ENCODE measurements at regions not wholly inside any gene's neighbourhood (a gene's known extent, or its start where the extent isn't known, plus 50 kb on each side); places are given as distances from the start of the nearest gene placed in this dataset.

DNA sequence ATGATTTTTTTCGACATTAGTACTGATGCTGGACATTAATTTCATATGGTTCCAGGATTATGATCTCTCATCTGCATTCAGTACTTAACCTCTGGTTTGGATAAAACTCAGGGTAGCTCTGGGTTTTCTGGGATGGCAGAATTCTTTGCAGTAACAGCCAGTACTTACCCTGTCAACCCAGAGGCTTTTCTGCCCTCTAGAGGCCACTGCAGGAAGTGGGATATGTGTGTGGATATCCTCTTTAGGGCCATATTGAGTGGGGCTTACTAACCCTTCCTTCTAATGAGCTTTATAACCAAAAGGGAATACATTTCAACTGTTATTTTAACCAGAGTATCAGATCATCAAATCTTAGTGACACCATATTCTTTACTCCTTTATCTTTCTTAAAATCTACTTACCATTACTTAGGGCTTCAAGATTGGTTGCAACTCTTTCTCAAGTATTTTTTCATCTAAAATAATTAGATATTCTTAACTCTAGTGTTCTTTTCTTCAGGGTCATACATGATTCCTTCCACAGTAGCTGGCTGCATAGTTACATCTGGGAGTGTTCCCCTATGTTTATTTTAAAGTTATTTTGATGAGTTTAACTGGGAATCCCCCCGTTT, 488.0 kb upstream of the STXBP6 start:
- H3K9ac ChIP-seq (ENCODE audit: low read length): no peak overlapping the region
- H3K36me3 ChIP-seq (ENCODE audit: low read length): no peaks in the 10 kb centered on the region
- H3K4me2 ChIP-seq (ENCODE audit: low read depth, low read length, poor library complexity, severe bottlenecking): no peak overlapping the region
- H2AFZ ChIP-seq (ENCODE audit: low read depth, low read length, severe bottlenecking): no peak overlapping the region
- no peak for TF ChIP-seq EZH2phosphoT487 (conservative IDR thresholded peaks at IDR 0.05; ENCODE audit: low read length)
- TF ChIP-seq, protein P1, sequence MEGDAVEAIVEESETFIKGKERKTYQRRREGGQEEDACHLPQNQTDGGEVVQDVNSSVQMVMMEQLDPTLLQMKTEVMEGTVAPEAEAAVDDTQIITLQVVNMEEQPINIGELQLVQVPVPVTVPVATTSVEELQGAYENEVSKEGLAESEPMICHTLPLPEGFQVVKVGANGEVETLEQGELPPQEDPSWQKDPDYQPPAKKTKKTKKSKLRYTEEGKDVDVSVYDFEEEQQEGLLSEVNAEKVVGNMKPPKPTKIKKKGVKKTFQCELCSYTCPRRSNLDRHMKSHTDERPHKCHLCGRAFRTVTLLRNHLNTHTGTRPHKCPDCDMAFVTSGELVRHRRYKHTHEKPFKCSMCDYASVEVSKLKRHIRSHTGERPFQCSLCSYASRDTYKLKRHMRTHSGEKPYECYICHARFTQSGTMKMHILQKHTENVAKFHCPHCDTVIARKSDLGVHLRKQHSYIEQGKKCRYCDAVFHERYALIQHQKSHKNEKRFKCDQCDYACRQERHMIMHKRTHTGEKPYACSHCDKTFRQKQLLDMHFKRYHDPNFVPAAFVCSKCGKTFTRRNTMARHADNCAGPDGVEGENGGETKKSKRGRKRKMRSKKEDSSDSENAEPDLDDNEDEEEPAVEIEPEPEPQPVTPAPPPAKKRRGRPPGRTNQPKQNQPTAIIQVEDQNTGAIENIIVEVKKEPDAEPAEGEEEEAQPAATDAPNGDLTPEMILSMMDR (IDR thresholded peaks at IDR 0.05; ENCODE audit: insufficient read depth, low read length, poor library complexity, severe bottlenecking): peak; percentile 48
- no peaks in the 10 kb centered on the region for H3K79me2 ChIP-seq (ENCODE audit: insufficient read depth, low read length)
- H3F3A ChIP-seq (ENCODE audit: insufficient read depth): no peaks in the 10 kb centered on the region
- H3K27me3 ChIP-seq (ENCODE audit: low read length): no peaks in the 10 kb centered on the region
- H3K27ac ChIP-seq (ENCODE audit: low read depth, low read length): no peak overlapping the region
- no peaks in the 10 kb centered on the region for H4K20me1 ChIP-seq (ENCODE audit: low read depth, low read length)
- H3K9me2 ChIP-seq (replicated peaks; ENCODE audit: insufficient read depth, low read length): no peaks in the 10 kb centered on the region
- H3K9me3 ChIP-seq (ENCODE audit: insufficient read depth, low read length): no peaks in the 10 kb centered on the region
- H3K4me3 ChIP-seq (ENCODE audit: insufficient read depth, low read length, poor library complexity, severe bottlenecking): no peak overlapping the region

DNA sequence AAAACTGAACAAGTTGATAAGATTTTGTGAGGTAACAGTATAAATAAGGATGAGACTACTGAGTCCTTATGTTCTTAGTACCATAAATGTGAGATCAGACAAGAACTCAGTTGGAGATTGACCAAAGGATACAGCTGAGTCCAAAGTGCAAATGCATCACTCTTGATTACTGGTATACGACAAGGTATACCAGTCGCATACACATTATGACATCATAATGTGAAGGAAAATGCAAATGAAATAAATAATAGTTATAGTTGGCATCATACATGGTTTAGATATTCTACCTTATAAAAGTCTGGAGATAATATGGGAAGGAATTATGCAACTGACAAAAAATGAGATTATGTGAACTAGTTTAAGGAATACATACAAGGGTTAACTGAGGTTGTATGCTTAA, 476.3 kb upstream of the STXBP6 start:
- no peaks in the 10 kb centered on the region for H3K79me2 ChIP-seq (ENCODE audit: insufficient read depth, low read length)
- no peaks in the 10 kb centered on the region for H3K9me2 ChIP-seq (replicated peaks; ENCODE audit: insufficient read depth, low read length)
- no peaks in the 10 kb centered on the region for H3F3A ChIP-seq (ENCODE audit: insufficient read depth)
- TF ChIP-seq EZH2phosphoT487 (conservative IDR thresholded peaks at IDR 0.05; ENCODE audit: low read length): no peak
- TF ChIP-seq, protein P1 (IDR thresholded peaks at IDR 0.05; ENCODE audit: insufficient read depth, low read length, poor library complexity, severe bottlenecking): no peak
- H3K27ac ChIP-seq (ENCODE audit: low read depth, low read length): no peak overlapping the region
- no peak overlapping the region for H3K9ac ChIP-seq (ENCODE audit: low read length)
- no peak overlapping the region for H3K4me3 ChIP-seq (ENCODE audit: insufficient read depth, low read length, poor library complexity, severe bottlenecking)
- no peaks in the 10 kb centered on the region for H3K9me3 ChIP-seq (ENCODE audit: insufficient read depth, low read length)
- H3K4me2 ChIP-seq (ENCODE audit: low read depth, low read length, poor library complexity, severe bottlenecking): no peak overlapping the region
- H2AFZ ChIP-seq (ENCODE audit: low read depth, low read length, severe bottlenecking): no peak overlapping the region
- no peaks in the 10 kb centered on the region for H3K27me3 ChIP-seq (ENCODE audit: low read length)
- no peaks in the 10 kb centered on the region for H3K36me3 ChIP-seq (ENCODE audit: low read length)
- no peaks in the 10 kb centered on the region for H4K20me1 ChIP-seq (ENCODE audit: low read depth, low read length)

DNA sequence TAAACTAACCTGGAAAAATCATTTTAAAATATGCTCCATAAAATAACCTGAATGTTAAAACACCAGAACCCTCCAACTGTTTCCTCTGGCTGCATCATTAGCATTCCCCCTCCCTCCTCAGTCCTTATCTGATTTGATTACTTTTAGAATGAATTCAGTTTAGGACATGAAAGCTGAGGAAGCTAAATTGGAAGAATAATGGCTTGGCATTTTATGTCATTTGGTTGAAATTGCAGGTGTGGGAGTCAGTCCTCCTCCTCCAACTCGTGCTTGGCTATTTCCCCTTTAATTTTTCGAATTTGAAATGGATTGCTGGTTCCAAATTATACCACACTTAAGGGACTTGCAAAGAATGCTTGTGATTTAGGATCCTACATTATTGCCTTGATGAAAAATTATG, 473.0 kb upstream of the STXBP6 start:
- Histone ChIP-seq H2AFZ (ENCODE audit: low read depth, low read length, severe bottlenecking) (no peak overlapping the region), H3K9me3 (ENCODE audit: insufficient read depth, low read length) (no peaks in the 10 kb centered on the region), H4K20me1 (ENCODE audit: low read depth, low read length) (no peaks in the 10 kb centered on the region), H3K36me3 (ENCODE audit: low read length) (no peaks in the 10 kb centered on the region), H3K79me2 (ENCODE audit: insufficient read depth, low read length) (no peaks in the 10 kb centered on the region), H3K4me2 (ENCODE audit: low read depth, low read length, poor library complexity, severe bottlenecking) (no peak overlapping the region), H3K9ac (ENCODE audit: low read length) (no peak overlapping the region), H3F3A (ENCODE audit: insufficient read depth) (no peaks in the 10 kb centered on the region), H3K27me3 (ENCODE audit: low read length) (no peaks in the 10 kb centered on the region), H3K9me2 (replicated peaks; ENCODE audit: insufficient read depth, low read length) (no peaks in the 10 kb centered on the region), H3K4me3 (ENCODE audit: insufficient read depth, low read length, poor library complexity, severe bottlenecking) (no peak overlapping the region), H3K27ac (ENCODE audit: low read depth, low read length) (no peak overlapping the region)
- TF ChIP-seq, protein P1 (IDR thresholded peaks at IDR 0.05; ENCODE audit: insufficient read depth, low read length, poor library complexity, severe bottlenecking): no peak
- TF ChIP-seq EZH2phosphoT487 (conservative IDR thresholded peaks at IDR 0.05; ENCODE audit: low read length): no peak
